Anterior cingulate cortex (tissue), 58 donors: ENCODE measurements at regions not wholly inside any gene's neighbourhood (a gene's known extent, or its start where the extent isn't known, plus 50 kb on each side); places are given as distances from the start of the nearest gene placed in this dataset.
"Not testable (repeated sequence)": the region's sequence is repeated elsewhere in the genome, so short reads cannot be mapped to it uniquely, and the experiment has no call there.

Experiments used
- DNase-seq, 58 donors: peaks; one replicate each; lab custom pipeline; 2025; lab: John Stamatoyannopoulos, UW

DNA sequence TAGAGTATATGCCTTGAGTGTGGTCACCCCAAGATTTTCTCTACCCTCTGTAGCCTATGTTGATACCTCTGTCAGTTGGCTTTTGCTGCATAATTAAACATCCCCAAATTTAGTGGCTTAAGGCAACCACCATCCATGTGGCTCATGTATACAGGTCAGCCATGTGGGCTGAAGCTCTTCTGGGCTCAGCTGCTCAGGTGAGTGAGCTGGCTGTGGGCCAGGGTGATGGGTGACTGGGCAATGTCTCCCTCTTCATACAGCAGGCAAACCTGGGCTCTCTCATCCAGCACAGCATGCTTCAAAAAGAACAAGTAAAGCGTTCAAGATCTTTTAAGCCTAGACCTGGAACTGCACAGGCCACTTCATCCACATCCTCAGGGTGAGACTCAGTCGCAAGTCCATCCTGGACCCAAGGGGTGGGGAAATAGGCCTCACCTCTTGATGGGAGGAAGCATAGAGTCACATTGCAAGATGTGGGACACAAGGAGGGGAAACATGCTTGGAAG, 188.2 kb upstream of the TAS2R1 start:
- no peak for DNase-seq

DNA sequence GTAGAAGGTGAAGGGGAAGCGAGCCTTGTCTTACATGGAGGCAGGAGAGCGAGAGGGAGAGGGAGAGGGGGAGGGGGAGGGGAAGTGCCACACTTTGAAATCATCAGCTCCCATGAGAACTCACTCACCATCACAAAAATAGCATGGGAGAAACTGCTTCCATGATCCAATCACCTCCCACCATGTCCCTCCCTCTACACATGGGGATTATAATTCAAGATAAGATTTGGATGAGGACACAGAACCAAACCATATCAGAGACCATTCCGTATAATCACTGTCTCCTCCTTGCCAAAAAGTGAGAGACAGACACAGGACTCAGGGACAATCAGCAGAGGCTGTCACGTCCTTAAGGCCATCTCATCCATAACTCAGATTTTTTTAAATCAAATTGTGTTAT, 187.7 kb upstream of the TAS2R1 start:
- DNase-seq, result no peak

DNA sequence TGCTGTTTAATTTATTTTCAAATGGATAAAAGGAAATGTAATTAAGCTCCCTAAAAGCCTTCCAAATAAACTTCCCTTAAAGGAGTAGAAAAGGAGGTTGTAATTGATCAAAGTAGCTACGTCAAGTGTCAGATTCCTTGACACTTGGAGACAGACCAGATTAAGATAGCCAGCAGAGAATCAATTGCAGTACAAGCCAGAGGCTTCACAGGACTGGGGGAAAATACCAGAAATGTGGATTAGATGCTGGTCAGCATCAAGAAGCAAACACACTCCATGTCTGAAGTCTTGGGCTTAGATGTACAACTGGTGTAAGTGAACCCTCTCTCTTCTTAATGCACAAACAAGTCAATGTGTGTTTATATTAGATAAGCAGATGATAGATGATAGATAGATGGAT, 184.9 kb upstream of the TAS2R1 start:
- no peak for DNase-seq

DNA sequence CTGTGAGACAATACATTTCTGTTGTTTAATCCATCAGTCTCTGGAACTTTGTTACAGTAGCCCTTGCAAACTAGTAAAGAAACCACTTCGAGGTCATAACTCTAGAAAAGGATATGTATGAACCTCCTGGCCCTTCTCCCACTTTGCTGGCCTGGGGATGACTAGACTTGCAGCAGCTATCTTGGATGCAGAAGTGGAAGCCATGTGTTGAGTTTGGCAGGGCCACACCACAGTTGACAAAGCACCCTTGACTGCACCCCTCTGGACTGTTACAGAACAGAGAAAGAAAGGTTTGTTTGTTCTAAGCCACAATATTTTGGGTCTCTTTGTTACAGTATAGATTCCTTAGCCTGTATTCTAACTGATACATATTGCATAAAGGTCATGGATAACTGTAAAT, 183.2 kb upstream of the TAS2R1 start:
- DNase-seq, result no peak

DNA sequence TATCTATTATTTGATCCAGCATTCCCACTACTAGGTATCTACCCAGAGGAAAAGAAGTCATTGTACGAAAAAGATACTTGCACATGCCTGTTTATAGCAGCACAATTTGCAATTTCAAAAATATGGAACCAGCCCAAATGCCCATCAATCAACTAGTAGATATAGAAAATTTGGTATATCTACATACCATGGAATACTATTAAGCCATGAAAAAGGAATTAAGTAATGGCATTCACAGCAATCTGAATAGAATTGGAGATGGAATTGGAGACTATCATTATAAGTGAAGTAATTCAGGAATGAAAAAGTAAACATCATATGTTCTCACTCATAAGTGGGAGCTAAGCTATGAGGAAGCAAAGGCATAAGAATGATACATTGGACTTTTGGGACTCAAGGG, 177.2 kb upstream of the TAS2R1 start:
- DNase-seq, result not testable (repeated sequence)

DNA sequence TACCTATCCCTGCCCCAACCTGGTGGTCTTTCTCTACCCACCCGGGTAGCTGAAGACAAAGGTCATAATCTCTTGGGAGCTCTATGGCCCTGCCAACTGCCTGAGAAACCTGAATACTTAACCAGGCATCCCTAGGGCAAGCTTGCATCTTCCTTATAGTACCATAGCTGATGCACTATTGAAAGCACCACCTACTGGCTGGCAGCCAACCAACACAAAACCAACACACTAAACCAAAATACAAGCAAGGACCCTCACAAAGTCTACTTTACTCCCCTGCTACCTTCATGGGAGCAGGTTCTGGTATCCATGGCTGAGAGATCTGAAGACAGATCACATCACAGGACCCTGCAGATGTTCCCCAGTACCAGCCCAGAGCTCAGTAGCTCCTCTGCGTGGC, 171.8 kb upstream of the TAS2R1 start:
- DNase-seq, result no peak

DNA sequence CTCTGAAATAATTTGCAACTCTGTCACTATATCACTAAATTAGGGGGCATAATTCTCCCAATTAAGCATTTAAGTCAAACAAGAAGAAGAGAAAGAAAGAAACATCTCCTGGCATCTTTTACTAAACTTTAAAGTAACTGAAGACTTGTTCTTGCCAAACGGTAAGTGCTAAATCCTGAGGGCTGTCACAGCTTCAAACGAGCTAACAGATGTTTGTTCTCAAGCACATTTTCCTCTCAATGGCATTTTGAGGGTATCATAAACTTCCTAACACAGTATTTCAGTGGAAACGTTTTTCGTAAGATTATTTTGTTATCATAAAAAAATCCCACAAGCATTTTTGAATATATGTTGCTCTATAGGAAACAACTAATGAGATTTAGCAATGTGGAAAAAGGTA, 169.5 kb upstream of the TAS2R1 start:
- no peak for DNase-seq

DNA sequence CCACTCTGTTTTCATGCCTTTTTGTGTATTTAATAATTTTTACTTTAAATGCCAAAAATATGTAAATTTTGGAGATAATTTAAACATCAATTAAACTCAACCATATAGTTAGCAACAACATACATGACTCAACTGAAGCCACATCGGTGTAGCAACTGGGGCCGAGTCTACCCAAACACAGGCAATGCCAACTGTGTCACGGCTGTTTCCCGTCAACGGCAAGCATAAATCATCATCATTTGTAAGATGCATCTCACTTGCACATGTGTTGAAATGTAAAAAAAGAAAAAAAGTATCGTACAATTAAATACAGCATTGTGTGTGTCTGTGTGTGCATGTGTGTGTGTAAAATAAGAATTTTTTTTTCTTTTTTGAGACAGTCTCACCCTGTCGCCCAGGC, 160.1 kb upstream of the TAS2R1 start:
- DNase-seq, result no peak

DNA sequence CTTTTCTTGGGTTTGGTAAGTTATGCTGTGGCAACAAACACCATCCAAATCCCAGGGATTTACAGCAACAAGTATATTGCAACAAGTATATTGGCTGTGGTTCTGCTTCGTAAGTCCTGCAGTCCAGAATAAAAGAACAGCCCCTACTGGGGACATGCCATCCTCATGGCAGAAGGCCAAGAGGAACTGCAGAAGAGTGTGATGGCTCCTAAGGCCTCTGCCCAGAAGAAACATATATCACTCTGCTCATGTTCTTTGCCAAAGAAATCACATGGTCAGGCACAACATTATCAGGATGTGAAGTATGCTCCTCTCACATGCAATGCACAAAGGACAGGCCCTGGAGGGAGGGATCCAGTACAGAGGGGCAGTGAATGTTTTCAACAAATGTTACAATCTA, 159.6 kb upstream of the TAS2R1 start:
- DNase-seq, result no peak

DNA sequence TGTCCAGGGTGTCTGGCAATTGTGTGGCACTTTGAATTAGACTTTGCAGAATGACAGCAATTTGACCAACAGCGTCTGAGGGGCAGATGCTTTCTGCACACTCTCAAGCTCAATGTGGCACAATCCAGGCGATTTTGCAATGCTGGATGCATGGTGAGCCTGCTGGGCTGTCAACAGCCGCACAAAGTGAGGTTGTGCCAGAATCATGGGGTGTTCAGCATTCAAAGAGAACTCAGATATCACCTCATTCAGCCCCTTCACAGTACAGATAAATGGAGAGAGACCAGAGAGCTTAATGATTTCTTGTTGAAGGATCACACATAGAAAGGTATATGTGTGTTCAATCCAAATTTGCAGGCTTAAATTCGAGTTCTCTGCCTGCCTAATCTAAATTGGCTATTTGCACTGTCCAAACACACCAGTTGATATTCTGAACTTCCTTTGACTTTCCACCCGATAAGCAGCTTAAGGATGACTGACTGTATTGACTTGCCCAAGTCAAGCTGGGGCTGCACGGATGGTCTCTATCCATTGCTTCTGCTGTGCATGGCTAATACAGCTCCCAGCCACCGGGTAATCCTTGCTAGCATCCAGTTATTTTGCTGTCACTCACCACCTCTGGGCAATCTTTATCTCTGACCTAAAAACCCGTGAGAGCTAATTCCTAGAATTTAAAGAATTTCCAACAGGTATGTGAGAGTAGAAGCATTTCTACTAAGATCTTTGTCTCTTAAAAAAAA, 157.9 kb upstream of the TAS2R1 start:
- no peak for DNase-seq

DNA sequence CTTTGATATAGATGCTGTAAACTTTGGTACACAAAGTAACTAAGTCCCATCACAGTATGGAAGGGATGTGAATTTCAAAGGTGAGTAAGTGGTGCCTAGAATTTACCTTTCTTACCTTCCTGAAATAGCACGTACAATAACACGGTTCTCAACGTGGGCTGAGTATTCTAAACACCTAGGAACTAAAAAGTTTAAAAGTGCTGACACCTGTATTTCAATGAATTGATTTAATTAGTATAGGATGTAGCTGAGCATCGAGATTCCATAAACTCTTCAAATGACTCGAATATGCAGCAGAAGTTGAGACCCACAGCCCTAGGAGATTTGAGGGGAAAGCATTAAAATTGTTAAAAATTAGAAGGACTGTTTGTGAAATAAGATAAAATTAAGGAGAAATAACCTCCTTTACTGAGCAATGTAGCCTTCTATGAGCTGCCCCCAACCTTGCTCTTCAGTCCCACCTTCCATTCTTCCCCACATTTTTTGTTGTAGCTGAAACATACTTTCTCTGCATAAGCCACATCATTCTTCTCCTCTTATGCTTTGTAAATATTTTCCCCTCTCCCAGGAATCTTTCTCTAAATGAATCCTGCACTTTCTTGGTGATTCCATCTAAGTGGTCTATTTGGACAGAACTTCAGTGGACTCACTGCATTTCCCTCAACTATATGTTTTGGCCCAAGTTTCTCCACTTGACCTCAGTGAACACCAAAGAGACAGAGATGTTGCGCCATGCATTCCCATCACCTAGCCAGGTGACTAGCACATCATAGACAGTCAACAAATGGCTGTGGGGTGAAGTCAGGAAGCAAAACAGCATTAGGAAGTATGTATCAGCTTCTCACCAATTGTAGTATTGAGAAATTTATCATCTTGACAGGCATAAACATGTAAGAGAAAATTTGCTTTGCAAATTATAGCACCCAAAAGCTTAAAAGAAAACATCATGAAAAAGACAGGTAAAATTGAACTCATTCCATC, 156.5 kb upstream of the TAS2R1 start:
- DNase-seq, result no peak

DNA sequence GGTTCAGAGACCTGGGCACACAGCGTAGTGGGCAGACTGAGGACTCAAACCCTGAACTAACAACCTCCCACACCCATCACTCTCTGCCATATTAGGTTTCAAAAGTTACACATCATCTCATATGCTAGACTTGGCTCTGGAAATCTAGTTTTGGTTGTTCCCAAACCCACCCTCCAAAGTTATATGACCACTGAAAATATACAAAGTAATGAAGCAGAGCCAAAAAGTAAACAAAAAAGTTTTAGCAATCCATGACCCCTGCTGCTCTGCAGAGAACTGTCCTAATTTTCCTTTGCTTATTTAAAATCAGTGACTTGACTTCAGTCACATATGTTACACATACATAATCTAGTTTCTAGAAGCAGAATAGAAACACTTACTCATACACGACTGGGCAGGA, 155.6 kb upstream of the TAS2R1 start:
- no peak for DNase-seq

DNA sequence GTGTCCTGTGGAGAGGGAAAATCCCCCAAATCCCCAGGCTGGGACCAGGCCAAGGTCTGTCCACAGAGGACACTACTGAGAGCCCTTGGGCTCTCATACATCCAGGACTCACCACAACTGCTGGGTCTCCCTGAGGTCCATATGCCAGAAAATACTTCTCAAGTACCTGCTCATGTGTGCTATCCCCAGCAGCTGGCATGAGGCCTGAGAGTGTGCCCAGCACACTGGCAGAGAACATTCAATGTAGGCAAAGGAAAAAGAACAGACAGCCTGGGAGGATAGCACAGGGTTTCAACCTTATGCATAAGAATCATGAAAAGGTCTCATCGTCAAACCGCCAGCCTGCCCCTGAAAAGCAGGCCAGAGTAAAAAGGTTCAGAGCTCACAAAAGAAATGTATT, 154.1 kb upstream of the TAS2R1 start:
- DNase-seq, result no peak

DNA sequence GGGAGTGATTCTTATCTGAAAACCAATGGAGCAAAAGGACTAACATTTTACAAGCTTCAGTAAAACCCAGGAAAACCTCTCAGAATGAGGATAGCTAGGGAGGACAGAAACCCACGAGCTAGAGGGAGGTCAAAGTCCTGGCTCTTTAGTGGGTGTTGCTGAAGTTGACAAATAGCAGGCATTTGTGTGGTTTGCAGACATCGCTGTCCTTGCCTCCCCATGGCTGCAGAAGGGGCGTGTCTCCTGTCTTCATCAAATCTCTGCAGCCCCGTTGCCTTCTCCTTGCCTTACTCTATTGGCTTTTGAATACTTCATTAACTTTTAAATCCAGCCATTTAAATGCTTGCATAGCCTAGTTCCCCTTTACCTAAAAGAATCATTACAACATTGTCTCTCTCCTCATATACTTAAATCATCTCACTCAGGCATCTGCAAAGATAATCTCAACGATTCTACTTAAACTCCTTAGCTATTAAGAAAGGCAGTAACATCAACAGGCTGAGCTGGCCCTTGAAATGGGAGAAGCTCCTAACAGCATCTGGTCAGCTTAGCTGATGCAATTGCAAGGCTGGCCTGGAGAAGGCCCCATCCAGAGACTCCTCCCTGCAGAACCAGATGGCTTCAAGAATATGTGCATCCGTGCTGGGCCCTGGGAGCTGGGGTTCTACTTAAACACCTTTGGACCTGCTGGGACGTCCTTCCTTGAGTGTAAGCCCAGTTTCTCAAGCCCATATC, 152.8 kb upstream of the TAS2R1 start:
- no peak for DNase-seq

DNA sequence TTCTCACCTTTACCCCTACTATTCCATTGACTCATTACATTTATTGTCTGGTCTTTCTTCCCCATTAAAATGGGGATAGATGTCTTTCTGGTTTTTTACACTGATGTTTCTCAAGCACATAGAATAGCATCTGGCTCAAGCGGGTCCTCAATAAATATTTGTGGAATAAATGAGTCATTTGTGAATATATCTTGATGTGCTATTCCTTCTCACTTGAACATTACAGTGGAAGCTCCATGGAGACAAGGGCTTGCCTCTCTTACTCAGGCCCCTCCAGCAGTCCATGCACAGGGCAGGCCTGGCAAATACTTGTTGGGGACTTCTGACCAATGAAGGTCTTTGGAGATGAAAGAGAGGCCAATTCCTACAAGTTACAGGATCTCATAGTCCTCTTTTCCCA, 151.7 kb upstream of the TAS2R1 start:
- no peak for DNase-seq

DNA sequence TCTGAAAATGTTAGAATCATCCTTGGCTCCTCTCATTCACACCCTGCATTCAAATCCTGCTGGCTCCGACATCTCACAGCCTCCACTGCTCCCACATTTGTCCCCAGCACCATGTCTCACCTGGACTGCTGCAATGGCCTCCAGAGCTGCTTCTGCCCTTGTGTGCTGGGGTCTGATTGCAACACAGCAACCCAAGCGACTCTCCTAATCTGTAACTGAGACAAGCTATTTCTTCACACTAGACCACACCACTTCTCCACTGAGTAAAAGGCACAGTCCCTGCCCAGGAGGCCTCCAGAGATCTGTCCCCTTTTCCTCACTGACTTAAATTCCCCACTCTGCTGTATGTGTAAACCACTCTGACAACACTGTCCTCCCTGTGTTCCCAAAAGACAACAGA, 151.1 kb upstream of the TAS2R1 start:
- no peak for DNase-seq

DNA sequence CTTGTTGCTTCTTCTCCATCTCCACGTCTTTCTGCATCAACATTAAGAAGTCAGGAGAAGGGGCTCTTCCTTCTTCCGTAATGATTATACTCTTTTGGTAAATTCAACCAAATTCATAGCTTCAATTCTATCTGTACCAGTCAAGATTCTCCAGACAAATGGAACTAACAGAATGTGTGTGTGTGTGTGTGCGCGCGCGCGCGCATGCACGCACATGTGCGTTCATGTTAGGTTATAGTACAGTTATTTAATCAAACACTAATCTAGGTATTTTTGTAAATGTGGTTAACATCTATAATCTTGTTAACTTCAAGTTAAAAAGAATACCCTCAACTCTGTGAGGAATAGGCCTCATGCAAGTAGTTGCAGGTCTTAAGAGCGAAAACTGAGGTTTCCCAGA, 150.3 kb upstream of the TAS2R1 start:
- no peak for DNase-seq

DNA sequence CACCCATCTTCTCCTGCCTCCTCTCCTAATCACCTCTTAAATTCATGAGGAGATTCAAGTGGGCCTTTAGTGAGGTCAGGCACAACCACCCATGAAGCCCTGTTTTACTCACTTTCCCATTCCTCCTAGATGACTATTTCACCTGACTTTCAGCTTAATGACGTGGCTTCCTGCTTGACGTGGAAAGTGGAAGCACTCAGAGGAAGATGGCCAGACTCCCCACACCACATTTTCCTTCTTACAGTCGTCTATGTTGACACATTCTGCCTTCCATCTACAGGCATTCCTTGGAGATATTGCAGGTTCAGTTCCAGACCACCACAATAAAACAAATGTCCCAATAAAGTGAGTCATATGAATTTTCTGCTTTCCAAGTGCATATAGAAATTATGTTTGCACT, 146.4 kb upstream of the TAS2R1 start:
- no peak for DNase-seq

DNA sequence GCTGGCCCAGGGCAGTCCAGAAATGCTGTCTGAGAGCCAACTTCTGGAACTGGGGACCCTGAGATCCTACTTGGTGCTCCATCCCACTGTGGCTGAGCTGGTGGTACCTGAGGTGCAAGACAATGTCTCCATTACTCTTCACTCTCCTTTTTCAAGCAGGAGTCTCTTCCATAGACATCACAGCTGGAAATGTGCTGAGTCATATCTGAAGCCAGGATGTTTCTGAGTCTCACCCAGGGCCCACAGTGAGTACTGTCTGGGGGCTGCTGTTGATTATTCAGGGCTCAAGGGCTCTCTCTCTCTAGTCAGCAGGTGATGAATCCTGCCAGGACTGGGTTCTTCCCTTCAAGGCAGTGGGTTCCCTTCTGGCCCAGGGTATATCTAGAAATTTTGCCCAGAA, 145.2 kb upstream of the TAS2R1 start:
- no peak for DNase-seq

DNA sequence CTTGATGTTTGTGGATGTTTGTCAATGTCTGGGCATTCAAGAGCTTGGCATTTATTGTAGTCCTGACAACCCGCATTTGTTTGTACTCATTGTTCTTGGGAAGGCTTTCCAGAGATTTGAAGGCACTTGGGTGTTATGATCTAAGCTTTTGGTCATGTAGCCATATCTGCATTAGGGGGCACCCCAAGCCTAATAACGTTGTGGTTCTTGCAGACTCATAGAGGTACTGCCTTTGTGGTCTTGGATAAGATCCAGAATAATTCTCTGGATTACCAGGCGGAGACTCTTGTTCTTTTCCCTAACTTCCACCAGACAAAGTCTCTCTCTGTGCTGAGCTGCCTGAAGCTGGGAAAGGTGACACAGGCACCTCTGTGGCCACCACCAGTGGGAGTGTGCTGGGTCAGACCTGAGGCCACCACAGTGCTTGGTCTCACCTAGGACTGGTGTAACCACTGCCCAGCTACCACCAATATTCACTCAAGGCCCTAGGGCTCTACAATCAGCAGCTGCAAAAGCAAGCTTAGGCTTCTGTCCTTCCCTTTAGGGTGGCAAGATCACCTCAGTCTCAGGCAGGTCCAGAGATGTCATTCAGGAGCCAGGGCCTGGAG, 144.4 kb upstream of the TAS2R1 start:
- DNase-seq, result peak in 6 of 58 donors; percentile 3 to 7 (median 4)

DNA sequence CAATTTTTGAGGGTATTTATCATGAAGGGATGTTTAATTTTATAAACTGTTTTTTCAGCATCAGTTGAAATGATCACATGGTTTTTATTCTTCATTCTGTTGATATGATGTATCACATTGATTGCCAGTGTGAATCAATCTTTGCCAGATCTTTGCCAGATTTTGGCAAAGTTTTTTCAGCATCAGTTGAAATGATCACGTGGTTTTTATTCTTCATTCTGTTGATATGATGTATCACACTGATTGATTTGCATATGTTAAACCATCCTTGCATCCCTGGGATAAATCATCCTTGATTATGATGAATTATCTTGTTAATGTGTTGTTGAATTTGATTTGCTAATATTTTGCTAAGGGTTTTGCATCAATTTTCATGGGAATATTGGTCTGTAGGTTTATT, 140.9 kb upstream of the TAS2R1 start:
- DNase-seq, result no peak
